OCI-LY3 (cell line): ENCODE measurements at regions not wholly inside any gene's neighbourhood (a gene's known extent, or its start where the extent isn't known, plus 50 kb on each side); places are given as distances from the start of the nearest gene placed in this dataset.

Source experiments
- H2AFZ ChIP-seq: fragments of 200-600, 300-600 bp; shearing (Covaris generic); 2 replicates; pipeline ENCODE4 v1.6.0; 2014; ENCODE audit warnings: antibody characterized with exemption, low read depth, low read length
- H3K27ac ChIP-seq: fragments of 200-600, 300-600 bp; sonication (generic); 2 replicates; pipeline ENCODE4 v1.5.1; 2014; ENCODE audit warnings: mild to moderate bottlenecking, low read length, moderate library complexity, mixed read lengths
- H3K27me3 ChIP-seq: fragments of 200-600, 300-600 bp; sonication (generic); 2 replicates; pipeline ENCODE4 v1.6.1; 2014; ENCODE audit warnings: low read depth, low read length, mixed read lengths
- H3K36me3 ChIP-seq: fragments of 200-600, 300-600 bp; sonication (generic); replicated peaks from 2 replicates; pipeline ENCODE3; 2014; ENCODE audit warnings: low read depth, low read length, mixed read lengths
- H3K4me1 ChIP-seq: fragments of 300-600, 200-600 bp; sonication (generic); 2 replicates; pipeline ENCODE4 v1.6.1; 2014; ENCODE audit warnings: low read length, mixed read lengths
- H3K4me2 ChIP-seq: fragments of 200-600, 300-600 bp; sonication (generic); 2 replicates; pipeline ENCODE4 v1.6.1; 2014; ENCODE audit warnings: low read length, mixed read lengths
- H3K4me3 ChIP-seq: fragments of 300-600, 200-600 bp; sonication (generic); 2 replicates; pipeline ENCODE4 v1.5.1; 2014; ENCODE audit warnings: antibody characterized with exemption, mild to moderate bottlenecking, low read length, moderate library complexity
- H3K79me2 ChIP-seq: fragments of 300-600, 200-600 bp; shearing (Covaris generic); 2 replicates; pipeline ENCODE4 v1.6.1; 2014; ENCODE audit warnings: mild to moderate bottlenecking, low read length, mixed read lengths
- H3K9ac ChIP-seq: fragments of 300-600, 200-600 bp; shearing (Covaris generic); 2 replicates; pipeline ENCODE4 v1.6.0; 2014; ENCODE audit warnings: mild to moderate bottlenecking, low read length, moderate library complexity
- H3K9me3 ChIP-seq: fragments of 200-600, 300-600 bp; shearing (Covaris generic); 2 replicates; pipeline ENCODE4 v1.6.1; 2014; ENCODE audit warnings: low read length, mixed read lengths; ENCODE audit not compliant: insufficient read depth
- H4K20me1 ChIP-seq: fragments of 200-600, 300-600 bp; sonication (generic); 2 replicates; pipeline ENCODE4 v1.6.1; 2016; ENCODE audit warnings: low read length, mixed read lengths; ENCODE audit not compliant: insufficient read depth
- CTCF ChIP-seq: fragments of 200-600, 300-600 bp; sonication (generic); IDR thresholded peaks from 2 replicates; pipeline ENCODE4 v1.5.1; 2014; ENCODE audit warnings: antibody characterized with exemption, low read length, low read depth
- EZH2phosphoT487 ChIP-seq: fragments of 200-600 bp; shearing (Covaris generic); IDR thresholded peaks from 2 replicates; pipeline ENCODE4 v1.6.1; 2018; ENCODE audit warnings: antibody characterized with exemption, mixed run types, low read depth

- H3K4me2 ChIP-seq = no peak overlapping the region
- peaks cover 7% of the 10 kb centered on the region; the same call in 1 of the 2 replicates for H3K27me3 ChIP-seq
- no peaks in the 10 kb centered on the region for H4K20me1 ChIP-seq
- no peaks in the 10 kb centered on the region for H3K9me3 ChIP-seq
- no peak overlapping the region for H3K9ac ChIP-seq
- H2AFZ ChIP-seq = no peak overlapping the region
- TF ChIP-seq CTCF (no peak), EZH2phosphoT487 (no peak)
- no peak overlapping the region for H3K27ac ChIP-seq
- peaks cover 19% of the 10 kb centered on the region for H3K4me1 ChIP-seq
- no peaks in the 10 kb centered on the region for H3K36me3 ChIP-seq
- no peaks in the 10 kb centered on the region for H3K79me2 ChIP-seq
- no peak overlapping the region for H3K4me3 ChIP-seq
These were observed 76.6 kb upstream of the AKIP1 start for GRCh38 chr11:8834379-8834778.

- Histone ChIP-seq H3K79me2 (no peaks in the 10 kb centered on the region), H4K20me1 (no peaks in the 10 kb centered on the region), H3K4me2 (no peak overlapping the region), H2AFZ (no peak overlapping the region), H3K4me3 (no peak overlapping the region), H3K9ac (no peak overlapping the region), H3K36me3 (no peaks in the 10 kb centered on the region), H3K27me3 (peaks cover 7% of the 10 kb centered on the region; the same call in 1 of the 2 replicates), H3K4me1 (peaks cover 19% of the 10 kb centered on the region), H3K27ac (no peak overlapping the region), H3K9me3 (no peaks in the 10 kb centered on the region)
- TF ChIP-seq EZH2phosphoT487 = no peak
- no peak for TF ChIP-seq CTCF
These were observed 72.7 kb upstream of the AKIP1 start for GRCh38 chr11:8838248-8838647.

- H3K4me1 ChIP-seq = peaks cover 10% of the 10 kb centered on the region
- H3K27me3 ChIP-seq = 0 out of 2 replicates have a peak, but pooled peaks cover 3% of the 10 kb centered on the region
- H3K27ac ChIP-seq = no peak overlapping the region
- no peak overlapping the region for H2AFZ ChIP-seq
- H3K9me3 ChIP-seq = no peaks in the 10 kb centered on the region
- H3K4me2 ChIP-seq = peak overlapping the region; percentile 20; the same call in 1 of the 2 replicates
- no peaks in the 10 kb centered on the region for H4K20me1 ChIP-seq
- no peak for TF ChIP-seq CTCF
- TF ChIP-seq EZH2phosphoT487 = no peak
- no peak overlapping the region for H3K4me3 ChIP-seq
- no peaks in the 10 kb centered on the region for H3K36me3 ChIP-seq
- no peaks in the 10 kb centered on the region for H3K79me2 ChIP-seq
- H3K9ac ChIP-seq = no peak overlapping the region
These were observed 71.6 kb upstream of the AKIP1 start for GRCh38 chr11:8839306-8839956.

DNA sequence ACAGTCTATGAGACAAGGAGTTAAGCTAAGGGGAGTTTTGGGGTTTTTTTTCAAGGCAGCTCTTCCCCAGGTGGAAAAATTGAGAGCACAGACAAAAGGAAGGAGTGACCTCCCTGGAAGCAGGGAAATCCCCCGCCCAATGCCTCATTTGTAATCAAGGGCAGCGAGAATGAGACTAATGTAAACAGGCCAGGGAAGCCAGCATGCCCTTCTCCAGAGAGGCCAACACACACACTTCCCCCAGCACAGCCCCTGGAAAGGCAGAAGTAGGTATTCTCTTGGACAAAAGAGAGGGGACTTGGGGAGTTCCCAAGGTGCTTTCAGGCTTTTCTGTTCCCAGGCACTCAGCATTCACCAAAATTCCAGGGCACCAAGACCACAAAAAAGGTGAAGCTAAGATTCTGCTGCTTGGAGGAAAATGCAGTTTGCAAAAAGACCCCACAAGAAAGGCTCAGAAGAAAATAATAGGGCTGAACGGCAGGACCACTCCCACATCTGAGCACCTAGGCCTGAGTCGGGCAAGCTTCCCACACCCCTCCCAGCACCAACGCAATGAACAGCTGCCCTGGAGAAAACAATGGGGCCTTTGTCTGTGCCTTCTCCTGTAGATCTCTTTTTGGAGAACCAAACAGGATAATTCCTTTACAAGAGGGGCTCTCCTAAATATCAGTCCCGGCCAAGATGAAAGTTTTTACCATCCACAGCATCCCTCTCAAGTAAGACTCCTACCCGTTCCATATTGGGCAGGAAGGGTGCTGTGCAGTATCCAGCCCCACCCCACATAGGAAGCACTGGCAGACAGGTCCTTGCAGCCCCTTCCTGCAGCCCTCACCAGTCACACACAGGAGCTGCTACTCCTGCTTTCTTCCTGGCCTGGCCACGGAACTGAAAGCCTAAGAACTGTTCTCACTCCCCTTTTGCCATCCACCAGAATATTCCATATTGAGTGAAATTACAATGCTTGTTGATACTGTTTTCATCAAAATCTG, 70.7 kb upstream of the AKIP1 start:
- H3K9ac ChIP-seq = no peak overlapping the region

More for the DNA sequence above, 70.7 kb upstream of the AKIP1 start:
- no peaks in the 10 kb centered on the region for H4K20me1 ChIP-seq
- H3K36me3 ChIP-seq = no peaks in the 10 kb centered on the region
- H3K4me2 ChIP-seq = peak overlapping the region; percentile 20; the same call in 1 of the 2 replicates
- H3K9me3 ChIP-seq = no peaks in the 10 kb centered on the region
- H3K27me3 ChIP-seq = 0 out of 2 replicates have a peak, but pooled peaks cover 1% of the 10 kb centered on the region
- no peak overlapping the region for H3K4me3 ChIP-seq
- no peak overlapping the region for H2AFZ ChIP-seq
- H3K4me1 ChIP-seq = peaks cover 10% of the 10 kb centered on the region
- H3K27ac ChIP-seq = no peak overlapping the region
- H3K79me2 ChIP-seq = no peaks in the 10 kb centered on the region
- no peak for TF ChIP-seq CTCF
- no peak for TF ChIP-seq EZH2phosphoT487
